Liver (tissue), 8 donors: ENCODE measurements at regions not wholly inside any gene's neighbourhood (a gene's known extent, or its start where the extent isn't known, plus 50 kb on each side); places are given as distances from the start of the nearest gene placed in this dataset.
"Not testable (repeated sequence)": the region's sequence is repeated elsewhere in the genome, so short reads cannot be mapped to it uniquely, and the experiment has no call there.

Source experiments
- DNase-seq: peaks from one replicate; pipeline ENCODE4 v3.0.0-alpha.2; 2017; ENCODE audit warnings: low spot score
- H3K27ac ChIP-seq, 2 donors: one replicate each; pipeline ENCODE4 v1.7.0; 2013; ENCODE audit warnings: inconsistent platforms in 2 of 2, low read length in 2 of 2, control low read depth in 1 of 2, low read depth in 1 of 2, mild to moderate bottlenecking in 1 of 2
- H3K27me3 ChIP-seq, 4 donors: one replicate each; pipeline versions ENCODE4 v1.6.1 to v1.7.0; 2013; ENCODE audit warnings: low read length in 3 of 4, inconsistent platforms in 1 of 4, mild to moderate bottlenecking in 1 of 4, moderate library complexity in 1 of 4; ENCODE audit not compliant: control insufficient read depth in 4 of 4, insufficient read depth in 4 of 4
- H3K36me3 ChIP-seq, 4 donors: one replicate each; pipeline versions ENCODE4 v1.6.1 to v1.7.0; 2013; ENCODE audit warnings: low read length in 3 of 4, mild to moderate bottlenecking in 3 of 4, low read depth in 1 of 4, moderate library complexity in 1 of 4; ENCODE audit not compliant: control insufficient read depth in 4 of 4, insufficient read depth in 3 of 4
- H3K4me1 ChIP-seq, 4 donors: one replicate each; pipeline versions ENCODE4 v1.6.1 to v1.7.0; 2013; ENCODE audit warnings: low read length in 3 of 4, mild to moderate bottlenecking in 3 of 4, moderate library complexity in 1 of 4; ENCODE audit not compliant: control insufficient read depth in 4 of 4, insufficient read depth in 4 of 4
- H3K4me3 ChIP-seq, 3 donors: one replicate each; pipeline versions ENCODE4 v1.6.1 to v1.7.0; 2013; ENCODE audit warnings: low read length in 3 of 3, control low read depth in 1 of 3, low read depth in 1 of 3, mild to moderate bottlenecking in 1 of 3
- H3K9ac ChIP-seq, 2 donors: one replicate each; pipeline ENCODE4 v1.7.0; 2013; ENCODE audit warnings: low read length in 2 of 2, mild to moderate bottlenecking in 2 of 2, moderate library complexity in 2 of 2, control low read depth in 1 of 2, low read depth in 1 of 2
- H3K9me3 ChIP-seq, 4 donors: one replicate each; pipeline versions ENCODE4 v1.6.1 to v1.7.0; 2013; ENCODE audit warnings: low read length in 3 of 4; ENCODE audit not compliant: control insufficient read depth in 4 of 4
- CTCF ChIP-seq: fragments of 150-350 bp; IDR thresholded peaks from 2 replicates; pipeline ENCODE4 v1.5.1; 2017; ENCODE audit warnings: improper control_type of control experiment, low read depth, low read length; ENCODE audit not compliant: missing input control
- FOXA1 ChIP-seq: IDR thresholded peaks from 2 replicates; pipeline ENCODE4 v1.6.1; 2016; ENCODE audit warnings: antibody characterized with exemption
- FOXA2 ChIP-seq: IDR thresholded peaks from 2 replicates; pipeline ENCODE4 v1.6.1; 2016; ENCODE audit warnings: antibody characterized with exemption
- HNF4A ChIP-seq, 2 donors: conservative IDR thresholded peaks; 2 replicates each; pipeline ENCODE4 v1.6.1; 2016; ENCODE audit warnings: antibody characterized with exemption in 2 of 2, mild to moderate bottlenecking in 2 of 2
- MAX ChIP-seq: IDR thresholded peaks from 2 replicates; pipeline ENCODE4 v1.6.1; 2016; ENCODE audit warnings: antibody characterized with exemption
- RAD21 ChIP-seq, 2 donors: IDR thresholded peaks; 2 replicates each; pipeline ENCODE4 v1.6.1; 2016; ENCODE audit warnings: antibody characterized with exemption in 2 of 2, mild to moderate bottlenecking in 2 of 2
- REST ChIP-seq: IDR thresholded peaks from 2 replicates; pipeline ENCODE4 v1.6.1; 2016; ENCODE audit warnings: antibody characterized with exemption, mild to moderate bottlenecking
- RXRA ChIP-seq, 2 donors: IDR thresholded peaks; 2 replicates each; pipeline ENCODE4 v1.6.1; 2017 to 2018; ENCODE audit warnings: antibody characterized with exemption in 2 of 2, mild to moderate bottlenecking in 1 of 2
- YY1 ChIP-seq: IDR thresholded peaks from 2 replicates; pipeline ENCODE4 v1.6.1; 2016; ENCODE audit warnings: antibody characterized with exemption, mild to moderate bottlenecking
- WGBS: extraction: QIAGEN DNeasy Blood & Tissue Kit; methylation state at CpG from one replicate; pipeline ENCODE4 v1.1.7; 2013; 5-methylcytosine and 5-hydroxymethylcytosine counted together
- donor health status: healthy.
- donor health status: healthy.
- donor health status: healthy.
- donor health status: healthy.
- donor health status: healthy.

- DNase-seq, result no peak
- no peaks in the 10 kb centered on the region for H3K36me3 ChIP-seq
- no peak overlapping the region for H3K4me3 ChIP-seq
- H3K4me1 ChIP-seq, result peaks cover 0 to 25% (median 13%) of the 10 kb centered on the region in 4 donors
- H3K27ac ChIP-seq, result peak overlapping the region; percentile 73 to 83
- no peak overlapping the region for H3K9ac ChIP-seq
- H3K27me3 ChIP-seq, result no peaks in the 10 kb centered on the region
- H3K9me3 ChIP-seq, result no peaks in the 10 kb centered on the region
- WGBS, result 34% methylated on average over 3 of the region's 3 CpGs
- peak in 1 of 2 donors; percentile 76 for TF ChIP-seq RXRA (IDR thresholded peaks at IDR 0.05)
- TF ChIP-seq HNF4A (conservative IDR thresholded peaks at IDR 0.05), result peak in 1 of 2 donors; percentile 63
- TF ChIP-seq MAX, result peak; percentile 33
- TF ChIP-seq FOXA1, result no peak
- peak; percentile 39 for TF ChIP-seq YY1
Measured at GRCh38 chr5:25970906-25971489, 1067.4 kb downstream of the CDH9 start.

- 48% methylated on average over 2 of the region's 2 CpGs for WGBS
- H3K4me1 ChIP-seq, result peaks cover 0 to 22% (median 11%) of the 10 kb centered on the region in 4 donors
- H3K36me3 ChIP-seq, H3K27me3 ChIP-seq, H3K27ac ChIP-seq, H3K9ac ChIP-seq, DNase-seq, H3K9me3 ChIP-seq, H3K4me3 ChIP-seq: not testable (repeated sequence)
Measured at GRCh38 chr5:25969042-25969441, 1069.3 kb downstream of the CDH9 start.

- H3K9ac ChIP-seq, result peak overlapping the region; percentile 65 to 66
- H3K4me3 ChIP-seq, result peak overlapping the region; percentile 53 to 64 (median 55)
- H3K36me3 ChIP-seq, result no peaks in the 10 kb centered on the region
- H3K27me3 ChIP-seq, result no peaks in the 10 kb centered on the region
- no peak for DNase-seq
- no peaks in the 10 kb centered on the region for H3K9me3 ChIP-seq
- peak overlapping the region; percentile 88 to 93 for H3K27ac ChIP-seq
- peaks cover 0 to 16% (median 4%) of the 10 kb centered on the region in 4 donors for H3K4me1 ChIP-seq
- peak in 1 of 2 donors; percentile 61 for TF ChIP-seq HNF4A (conservative IDR thresholded peaks at IDR 0.05)
- no peak for TF ChIP-seq CTCF
- peak; percentile 11 for TF ChIP-seq REST
- TF ChIP-seq RXRA (IDR thresholded peaks at IDR 0.05), result peak in 1 of 2 donors; percentile 40
- no peak for TF ChIP-seq FOXA2
- TF ChIP-seq YY1, result peak; percentile 45
- peak in 1 of 2 donors; percentile 11 for TF ChIP-seq RAD21 (IDR thresholded peaks at IDR 0.05)
- 32% methylated on average over 3 of the region's 3 CpGs for WGBS
Measured at GRCh38 chr5:25964009-25964372, 1074.4 kb downstream of the CDH9 start.
